NCI-H146 (cell line): ENCODE measurements at regions not wholly inside any gene's neighbourhood (a gene's known extent, or its start where the extent isn't known, plus 50 kb on each side); places are given as distances from the start of the nearest gene placed in this dataset.
"Not testable (repeated sequence)": the region's sequence is repeated elsewhere in the genome, so short reads cannot be mapped to it uniquely, and the experiment has no call there.

ENCODE experiments used
- DNase-seq: peaks from one replicate; lab custom pipeline; 2025; lab: John Stamatoyannopoulos, UW

GRCh38 chr12:67039995-67040860 lies 228.9 kb upstream of the CAND1 start:
- DNase-seq, result no peak

- no peak for DNase-seq
Observed at GRCh38 chr12:67040861-67041137, 228.4 kb upstream of the CAND1 start.

- peak; percentile 99 for DNase-seq
Observed at GRCh38 chr12:67042697-67043131, 226.4 kb upstream of the CAND1 start.

- no peak for DNase-seq
Observed at GRCh38 chr12:67043771-67044170, 225.4 kb upstream of the CAND1 start.

- no peak for DNase-seq
Observed at GRCh38 chr12:67045650-67046049, 223.5 kb upstream of the CAND1 start.

- peak; percentile 13 for DNase-seq
Observed at GRCh38 chr12:67046062-67046461, 223.1 kb upstream of the CAND1 start.

- DNase-seq, result peak; percentile 15
Observed at GRCh38 chr12:67047634-67048033, 221.5 kb upstream of the CAND1 start.

GRCh38 chr12:67048371-67048770 lies 220.8 kb upstream of the CAND1 start:
- no peak for DNase-seq

GRCh38 chr12:67049199-67049598 lies 220.0 kb upstream of the CAND1 start:
- not testable (repeated sequence) for DNase-seq

GRCh38 chr12:67052981-67053380 lies 216.2 kb upstream of the CAND1 start:
- DNase-seq, result no peak

- DNase-seq, result no peak
Observed at GRCh38 chr12:67056329-67056728, 212.8 kb upstream of the CAND1 start.

- DNase-seq, result no peak
Observed at GRCh38 chr12:67057072-67057471, 212.1 kb upstream of the CAND1 start.

GRCh38 chr12:67062193-67062592 lies 207.0 kb upstream of the CAND1 start:
- DNase-seq, result no peak

- peak; percentile 31 for DNase-seq
Observed at GRCh38 chr12:67067453-67068203, 201.5 kb upstream of the CAND1 start.

- DNase-seq, result peak; percentile 44
Observed at GRCh38 chr12:67068204-67068731, 200.9 kb upstream of the CAND1 start.

- peak; percentile 80 for DNase-seq
Observed at GRCh38 chr12:67068761-67069450, 200.3 kb upstream of the CAND1 start.

- peak; percentile 79 for DNase-seq
Observed at GRCh38 chr12:67069451-67070306, 199.5 kb upstream of the CAND1 start.

GRCh38 chr12:67070307-67070600 lies 198.9 kb upstream of the CAND1 start:
- DNase-seq, result no peak

GRCh38 chr12:67070604-67071003 lies 198.6 kb upstream of the CAND1 start:
- no peak for DNase-seq

GRCh38 chr12:67072281-67072680 lies 196.9 kb upstream of the CAND1 start:
- not testable (repeated sequence) for DNase-seq

- no peak for DNase-seq
Observed at GRCh38 chr12:67073336-67073735, 195.8 kb upstream of the CAND1 start.

- no peak for DNase-seq
Observed at GRCh38 chr12:67074072-67074471, 195.1 kb upstream of the CAND1 start.
